ENCODE measurements at regions not wholly inside any gene's neighbourhood (a gene's known extent, or its start where the extent isn't known, plus 50 kb on each side); places are given as distances from the start of the nearest gene placed in this dataset.

GRCh38 chr7:85564861-85565260, 378.0 kb upstream of the SEMA3D start:
- no peak for DNase-seq

- DNase-seq = no peak
Observed at GRCh38 chr7:85561706-85562105, 374.9 kb upstream of the SEMA3D start.

DNA sequence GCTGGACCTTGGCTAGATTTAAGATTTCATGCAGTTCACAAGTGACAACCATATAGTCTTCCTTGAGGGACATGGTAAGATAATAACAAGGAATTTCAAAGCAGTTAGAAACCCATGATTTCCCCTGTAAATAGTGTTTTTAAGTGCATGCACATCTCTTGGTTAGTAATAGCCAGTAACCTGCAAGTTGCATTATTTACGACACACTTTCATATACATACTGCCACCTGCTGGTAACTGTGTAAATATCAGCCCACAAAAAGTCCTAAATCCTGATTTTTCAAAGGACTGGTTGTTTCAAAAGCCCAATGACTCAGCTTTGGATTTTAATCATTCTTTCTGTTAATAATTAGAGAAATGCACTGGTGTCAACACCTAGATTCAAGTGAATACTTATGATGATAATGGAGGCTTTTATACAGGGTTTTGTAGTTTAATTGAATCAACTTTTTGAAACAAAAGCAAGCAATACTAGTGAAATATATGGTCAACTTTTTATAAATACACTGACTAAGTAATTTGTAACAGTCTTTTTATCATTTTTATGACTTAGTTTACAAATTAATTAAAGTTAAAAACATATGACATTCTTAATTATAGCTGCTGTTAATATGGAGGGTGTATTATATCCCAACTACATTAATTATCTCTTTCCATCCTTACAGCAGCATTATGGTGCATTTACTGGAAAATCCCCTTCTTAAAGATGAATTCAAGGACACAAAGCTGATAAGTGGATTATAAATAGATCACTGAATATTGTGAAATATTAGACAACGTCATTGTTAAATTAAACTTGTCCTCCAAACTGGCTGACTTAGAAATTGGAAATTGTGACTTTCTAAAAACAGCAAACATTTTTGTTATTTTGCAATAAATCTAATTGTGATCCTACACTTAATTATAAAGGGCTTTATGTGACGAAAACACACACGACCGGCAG, 367.7 kb upstream of the SEMA3D start:
- no peak for DNase-seq

GRCh38 chr7:85535974-85536729, 349.3 kb upstream of the SEMA3D start:
- no peak for DNase-seq

DNA sequence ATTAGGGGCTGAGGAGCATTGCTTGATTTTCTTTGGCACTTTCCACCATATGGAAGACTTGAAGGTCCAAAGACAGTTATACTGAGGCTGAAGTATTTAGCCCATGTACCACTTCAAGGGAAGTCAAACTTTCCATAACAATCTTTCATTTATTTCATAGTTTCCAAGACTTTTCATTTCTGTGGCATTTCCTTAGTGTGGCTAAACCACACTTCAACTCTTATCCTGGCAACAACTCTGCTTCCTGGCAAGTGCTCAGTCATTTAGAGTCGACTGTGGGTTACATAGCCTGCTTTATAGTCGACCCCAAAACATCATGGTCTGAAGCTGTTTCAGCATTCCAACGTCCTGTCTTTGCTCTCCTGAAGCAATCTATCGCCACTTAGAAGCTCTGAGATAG, 343.0 kb upstream of the SEMA3D start:
- DNase-seq = no peak

- DNase-seq = no peak
Observed at GRCh38 chr7:85529201-85529600, 342.3 kb upstream of the SEMA3D start.

DNA sequence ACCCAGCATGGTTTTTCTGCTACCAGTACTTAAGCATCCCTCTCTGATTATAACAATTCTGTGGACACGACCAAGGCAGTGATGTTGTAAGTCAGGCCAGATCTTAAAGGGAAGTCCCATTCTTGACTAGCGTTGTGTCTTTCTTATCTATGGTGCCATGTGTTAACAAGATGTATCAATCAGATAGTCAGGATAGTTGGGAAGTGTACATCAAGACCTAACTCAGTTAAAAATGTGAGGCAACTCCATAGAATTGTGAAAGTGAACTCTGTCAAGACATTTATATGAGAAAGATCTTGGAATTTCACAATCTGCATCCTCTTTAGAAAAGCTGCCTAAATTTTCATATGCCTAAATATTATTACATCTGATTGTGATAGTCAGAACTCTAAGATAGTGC, 341.7 kb upstream of the SEMA3D start:
- DNase-seq = no peak

DNA sequence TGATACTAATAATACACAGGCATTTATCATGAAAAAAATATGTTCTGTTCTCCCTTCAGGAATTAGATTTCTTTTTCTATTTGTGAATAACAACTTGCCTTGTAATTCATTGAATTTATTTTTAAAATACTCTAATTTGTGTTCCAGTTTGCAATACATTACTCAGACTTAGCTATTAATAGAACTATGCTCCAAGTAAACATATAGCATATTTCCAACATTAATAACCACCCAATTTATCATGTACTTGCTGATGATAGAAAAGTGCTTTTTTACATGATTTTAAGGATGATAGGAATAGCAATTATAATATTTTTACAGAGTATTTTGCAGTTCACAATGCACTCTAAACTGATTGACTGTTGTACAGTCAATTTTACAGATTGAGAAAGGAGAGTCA, 338.8 kb upstream of the SEMA3D start:
- no peak for DNase-seq

DNA sequence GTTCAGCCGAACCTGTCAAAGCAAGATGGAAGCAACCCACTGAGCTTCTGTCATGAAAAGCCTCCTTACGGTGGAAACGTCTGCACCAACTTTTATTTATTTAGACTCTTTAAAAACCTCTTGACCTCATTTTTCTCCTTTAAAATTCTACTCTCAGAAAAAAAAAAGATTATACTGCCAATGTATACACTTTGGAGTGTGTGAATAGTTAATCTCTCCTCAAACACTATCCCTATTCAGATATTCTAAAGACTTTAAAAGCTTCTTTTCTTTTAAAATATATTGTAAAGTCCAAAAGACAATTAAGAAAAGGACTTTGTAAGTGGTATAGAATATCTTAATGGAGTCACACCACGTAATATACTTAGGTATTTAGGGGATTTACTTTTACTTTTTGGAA, 335.2 kb upstream of the SEMA3D start:
- DNase-seq = no peak

GRCh38 chr7:85521108-85521694, 334.3 kb upstream of the SEMA3D start:
- DNase-seq = no peak

DNA sequence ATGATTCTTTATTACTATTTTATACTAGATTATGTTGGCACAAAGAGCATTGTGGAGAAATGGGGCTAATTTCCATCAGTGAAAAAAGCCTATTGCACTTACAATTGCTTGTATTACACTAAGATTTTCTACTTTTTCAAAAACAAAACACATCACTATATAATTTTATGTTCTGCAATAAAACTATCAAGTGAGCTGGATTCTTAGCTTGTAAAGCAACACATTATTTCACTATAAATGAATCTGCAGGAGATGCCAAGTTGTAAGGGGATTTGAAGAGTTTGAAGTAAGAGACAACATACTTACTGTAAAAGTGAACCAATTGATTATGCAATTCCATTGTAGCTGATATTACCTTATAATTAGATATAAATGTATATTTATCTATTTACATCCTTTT, 333.3 kb upstream of the SEMA3D start:
- no peak for DNase-seq

DNA sequence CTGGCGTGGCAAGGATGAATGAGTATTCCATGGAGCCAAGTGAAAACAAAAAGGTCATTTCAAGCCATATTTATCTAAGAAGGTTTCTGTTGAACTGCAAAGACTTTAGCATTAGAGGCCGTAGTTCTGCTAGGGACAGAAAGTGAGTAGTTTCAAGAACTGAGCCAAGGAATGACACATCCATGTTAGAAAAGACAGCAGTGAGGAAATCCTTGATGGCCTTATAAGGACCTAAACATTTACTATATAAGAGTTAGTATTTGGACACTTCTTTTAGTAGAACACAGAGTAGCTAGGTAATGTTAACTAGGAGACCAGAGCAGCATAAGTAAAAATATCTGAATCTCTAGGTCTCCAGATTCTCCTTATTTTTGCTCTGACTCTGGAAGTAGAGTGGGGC, 329.8 kb upstream of the SEMA3D start:
- DNase-seq = no peak

DNA sequence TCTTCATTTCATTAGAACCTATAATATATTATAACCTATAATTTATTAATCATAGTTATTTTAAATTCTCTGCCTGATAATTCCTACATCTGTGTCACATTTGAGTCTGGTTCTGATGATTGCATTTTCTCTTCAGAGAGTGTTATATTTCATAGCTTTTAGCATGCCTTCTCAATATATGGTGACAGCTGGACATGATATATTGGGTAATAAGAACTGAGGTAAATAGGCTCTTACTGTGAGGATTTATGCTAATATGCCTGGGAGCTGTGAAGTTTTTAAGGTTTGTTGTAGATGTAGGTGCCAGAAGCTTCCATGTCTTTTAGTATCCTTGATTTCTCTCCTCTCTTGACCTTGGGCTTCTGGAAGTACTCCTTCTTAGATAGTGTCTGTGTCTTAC, 325.9 kb upstream of the SEMA3D start:
- no peak for DNase-seq

- DNase-seq = no peak
Observed at GRCh38 chr7:85510287-85510686, 323.4 kb upstream of the SEMA3D start.

- DNase-seq = no peak
Observed at GRCh38 chr7:85509476-85509875, 322.6 kb upstream of the SEMA3D start.

DNA sequence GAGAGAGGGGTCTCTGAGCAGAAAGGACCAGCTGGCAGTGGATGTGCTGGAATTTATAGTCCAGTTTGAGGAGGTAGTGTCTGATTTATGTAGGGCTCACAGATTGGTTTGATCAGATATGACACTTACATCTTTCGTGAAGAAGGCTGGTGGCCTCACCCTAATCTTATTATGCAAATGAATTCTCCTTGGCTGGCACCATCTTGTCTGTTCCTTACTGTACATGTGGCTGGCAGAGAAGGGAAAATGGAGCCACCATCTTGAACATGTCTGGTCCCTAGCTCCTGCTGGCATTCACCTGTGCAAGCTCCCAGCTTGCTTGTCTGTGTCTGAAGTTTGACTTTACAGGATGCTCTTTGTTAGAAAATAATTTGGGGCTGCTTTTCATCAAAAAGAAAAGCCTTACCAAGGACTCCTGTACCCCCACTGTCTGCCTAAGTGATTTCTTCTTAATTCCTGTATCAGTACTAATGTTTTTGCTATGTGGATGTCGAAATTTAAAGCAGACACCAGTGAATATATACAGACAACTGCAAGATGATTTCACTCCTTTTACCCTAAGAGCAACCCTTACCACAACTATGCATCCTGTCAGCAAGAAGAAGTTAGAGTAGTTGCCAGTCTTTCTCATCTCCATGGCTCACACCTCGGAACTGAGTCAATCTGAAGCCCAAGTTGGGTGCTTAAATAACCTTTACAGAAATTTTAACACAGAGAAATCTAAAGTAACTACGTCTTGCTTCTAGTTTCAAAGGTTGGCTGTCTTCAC, 322.0 kb upstream of the SEMA3D start:
- DNase-seq = no peak

GRCh38 chr7:85498031-85498430, 311.2 kb upstream of the SEMA3D start:
- no peak for DNase-seq

DNA sequence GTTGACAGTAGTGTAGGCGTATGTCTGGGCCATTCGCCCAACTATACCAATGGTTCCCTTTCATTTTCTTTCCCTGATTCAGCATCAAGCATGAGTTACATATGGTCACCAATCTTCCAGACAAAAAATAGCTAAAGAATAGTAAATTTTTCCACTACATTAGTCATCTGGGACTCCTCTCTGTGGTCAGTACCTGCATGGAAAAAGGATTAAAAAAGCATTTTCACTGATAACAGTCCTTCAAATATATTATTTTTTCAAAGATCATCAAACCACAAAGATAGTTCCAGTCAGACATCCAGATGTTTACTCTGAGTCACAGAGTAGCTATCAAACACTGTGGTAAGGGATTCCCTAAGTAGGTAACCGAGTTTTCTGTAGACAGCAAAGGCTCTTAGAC, 302.6 kb upstream of the SEMA3D start:
- DNase-seq = no peak

DNA sequence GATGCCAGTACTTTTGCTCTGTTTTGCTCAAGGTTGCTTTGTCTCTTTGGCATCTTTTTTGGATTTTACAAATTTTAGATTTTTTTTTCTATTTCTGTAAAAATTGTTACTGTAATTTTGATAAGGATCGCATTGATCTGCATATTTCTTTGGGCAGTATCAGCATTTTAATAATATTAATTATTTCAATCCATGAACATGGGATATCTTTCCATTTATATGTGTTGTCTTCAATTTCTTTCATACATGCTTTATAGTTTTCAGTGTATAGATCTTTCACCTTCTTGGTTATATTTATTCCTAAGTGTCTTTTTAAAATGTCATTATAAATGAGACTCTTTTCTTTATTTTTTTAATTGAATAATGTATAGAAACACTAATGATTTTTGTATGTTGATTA, 301.6 kb upstream of the SEMA3D start:
- no peak for DNase-seq

DNA sequence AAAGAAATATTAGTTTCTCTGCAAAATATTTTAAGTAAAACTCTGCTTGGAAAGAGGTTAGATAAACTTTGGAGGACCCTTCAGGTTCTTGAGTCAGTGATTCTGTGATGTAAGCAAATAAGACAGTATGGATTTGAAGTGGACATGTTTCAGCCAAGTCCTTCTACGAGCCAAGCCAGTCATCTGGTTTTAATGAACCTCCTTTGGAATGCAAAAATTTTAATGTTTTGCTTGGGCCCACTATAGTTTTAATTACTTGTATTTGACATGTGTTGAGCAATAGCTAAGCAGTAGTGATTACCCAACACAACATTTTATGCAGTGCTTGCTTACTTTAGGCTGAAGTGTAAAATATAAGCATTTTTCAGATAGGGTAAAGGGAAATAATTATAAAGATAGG, 296.3 kb upstream of the SEMA3D start:
- DNase-seq = no peak

- DNase-seq = no peak
Observed at GRCh38 chr7:85480666-85481065, 293.8 kb upstream of the SEMA3D start.

GRCh38 chr7:85479918-85480643, 293.2 kb upstream of the SEMA3D start:
- no peak for DNase-seq

All from activated CD8-positive, alpha-beta memory T cell treated with anti-CD3 and anti-CD28 coated beads, Interleukin-2, amount 50 U/mL, for 48 hours (primary cell).